Fibroblast of upper back skin (primary cell): ENCODE measurements at regions not wholly inside any gene's neighbourhood (a gene's known extent, or its start where the extent isn't known, plus 50 kb on each side); places are given as distances from the start of the nearest gene placed in this dataset.

Experiments used
- DNase-seq: peaks from one replicate; pipeline ENCODE4 v3.0.0-alpha.2; 2013

DNA sequence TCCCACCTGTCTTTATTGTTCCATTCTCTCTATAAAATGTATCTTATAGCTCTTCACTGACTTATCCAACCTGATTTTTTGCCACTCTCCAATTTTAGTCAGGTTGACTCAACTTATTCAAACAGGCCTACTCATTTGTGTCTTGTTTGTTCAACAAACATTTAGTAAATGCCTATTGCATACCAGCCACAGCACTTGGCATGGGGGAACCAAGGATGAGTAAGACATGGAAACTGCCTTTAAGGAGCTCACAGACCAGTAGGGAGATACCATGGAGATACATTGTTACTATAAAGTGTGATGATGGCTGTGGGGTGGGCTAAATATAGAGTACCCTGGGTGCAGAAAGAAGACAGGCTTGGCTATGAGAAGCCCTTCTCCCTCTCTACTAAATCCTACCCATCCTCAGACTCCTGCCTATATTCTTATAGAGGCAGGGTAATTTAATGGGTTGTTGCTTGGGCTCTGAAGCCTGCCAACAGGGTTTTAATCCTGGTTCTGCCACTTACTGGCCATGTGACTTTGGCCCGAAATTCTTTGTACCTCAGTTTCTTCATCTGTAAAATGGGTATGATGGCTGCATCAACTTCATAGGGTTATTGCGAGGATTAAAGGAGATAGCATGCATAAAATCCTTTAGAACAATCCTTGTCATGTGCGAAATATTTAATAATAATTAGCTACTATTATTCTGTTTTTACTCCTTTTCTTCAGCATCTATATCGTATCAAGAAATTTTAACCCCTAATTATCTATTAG is 348.5 kb upstream of the UMPS start:
- no peak for DNase-seq

DNA sequence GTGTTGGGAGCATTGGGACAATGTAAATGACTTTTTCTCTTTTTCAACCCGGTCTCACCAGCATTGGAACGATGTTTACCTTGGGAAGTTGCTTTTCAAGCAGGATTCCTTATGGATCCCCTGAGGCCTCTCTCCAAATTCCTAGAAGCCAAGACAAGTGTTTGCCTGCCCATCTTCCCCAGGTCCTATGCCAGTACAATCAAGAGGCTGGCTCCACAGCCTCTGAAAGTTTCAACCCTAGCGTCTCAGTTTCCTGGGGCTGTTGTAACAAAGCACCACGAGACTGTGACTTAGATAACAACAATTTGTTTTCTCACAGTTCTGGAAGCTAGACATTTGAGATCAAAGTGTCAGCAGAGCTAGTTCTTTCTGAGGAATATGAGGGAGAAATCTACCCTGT is 347.2 kb upstream of the UMPS start:
- no peak for DNase-seq

DNA sequence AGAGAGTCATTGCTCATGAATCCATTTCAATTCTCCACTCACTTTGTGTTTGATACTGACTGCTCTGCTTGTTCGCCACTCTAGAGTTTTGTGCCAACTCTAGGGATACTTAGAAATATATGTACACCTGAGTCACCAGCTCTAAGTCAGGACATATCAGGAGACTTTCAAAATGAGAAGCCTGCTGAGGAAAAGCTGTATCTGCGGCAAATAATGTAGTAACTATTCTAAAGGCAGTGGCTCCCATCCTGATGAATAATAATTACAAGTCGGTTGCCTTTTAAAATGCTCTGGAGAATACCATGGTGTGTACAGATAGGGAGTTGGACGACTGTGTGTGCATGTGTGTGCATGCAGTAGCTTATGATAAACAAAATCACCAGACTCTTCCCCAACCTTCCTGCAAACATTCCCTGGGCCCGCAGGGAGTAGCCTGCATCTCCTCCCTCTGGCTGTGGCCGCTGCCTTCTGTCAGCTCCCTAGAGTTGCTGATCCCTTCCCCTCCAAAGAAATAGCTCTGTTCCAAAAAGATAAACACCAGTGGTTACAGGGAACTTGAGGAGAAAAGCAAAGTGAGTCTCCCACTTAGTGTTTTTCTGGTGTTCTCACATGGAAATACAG is 346.3 kb upstream of the UMPS start:
- no peak for DNase-seq

DNA sequence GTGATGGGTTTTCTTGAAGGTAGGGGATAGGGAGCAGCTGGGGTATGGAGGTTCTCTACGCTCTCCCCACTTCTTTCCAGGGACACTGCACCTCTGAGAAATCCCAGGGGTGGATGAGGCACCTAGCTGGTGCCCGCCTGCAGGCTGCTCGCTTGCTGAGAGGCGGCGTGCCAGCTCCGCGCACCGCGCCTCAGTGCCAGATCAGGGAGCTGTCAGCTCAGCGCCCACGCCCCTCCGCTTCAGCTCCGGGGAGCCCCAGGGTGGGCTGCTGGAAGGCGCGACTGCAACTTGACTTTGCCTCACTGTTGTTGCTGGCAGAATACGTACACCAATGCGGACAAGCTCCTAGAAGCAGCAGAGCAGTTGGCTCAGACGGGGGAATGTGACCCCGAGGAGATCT is 345.7 kb upstream of the UMPS start:
- no peak for DNase-seq

DNA sequence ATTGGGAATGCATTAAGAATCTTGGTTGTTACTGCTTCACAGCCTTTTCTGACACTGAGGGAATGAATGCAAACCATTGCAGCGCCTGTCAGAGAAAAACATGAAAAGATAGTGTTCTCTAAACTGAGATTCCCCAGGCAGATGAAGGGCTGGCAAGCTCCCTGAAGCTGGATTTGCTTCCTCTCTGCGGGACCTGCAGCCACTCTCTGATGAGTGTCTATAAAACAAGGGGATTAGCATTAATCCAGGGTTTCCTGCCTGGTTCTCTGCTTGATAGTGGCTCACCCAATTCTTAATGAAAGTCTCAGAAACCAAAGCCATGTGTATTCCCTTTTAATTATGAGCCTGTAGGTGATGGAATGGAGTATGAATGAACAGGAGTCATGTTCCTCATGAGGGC is 344.3 kb upstream of the UMPS start:
- no peak for DNase-seq

DNA sequence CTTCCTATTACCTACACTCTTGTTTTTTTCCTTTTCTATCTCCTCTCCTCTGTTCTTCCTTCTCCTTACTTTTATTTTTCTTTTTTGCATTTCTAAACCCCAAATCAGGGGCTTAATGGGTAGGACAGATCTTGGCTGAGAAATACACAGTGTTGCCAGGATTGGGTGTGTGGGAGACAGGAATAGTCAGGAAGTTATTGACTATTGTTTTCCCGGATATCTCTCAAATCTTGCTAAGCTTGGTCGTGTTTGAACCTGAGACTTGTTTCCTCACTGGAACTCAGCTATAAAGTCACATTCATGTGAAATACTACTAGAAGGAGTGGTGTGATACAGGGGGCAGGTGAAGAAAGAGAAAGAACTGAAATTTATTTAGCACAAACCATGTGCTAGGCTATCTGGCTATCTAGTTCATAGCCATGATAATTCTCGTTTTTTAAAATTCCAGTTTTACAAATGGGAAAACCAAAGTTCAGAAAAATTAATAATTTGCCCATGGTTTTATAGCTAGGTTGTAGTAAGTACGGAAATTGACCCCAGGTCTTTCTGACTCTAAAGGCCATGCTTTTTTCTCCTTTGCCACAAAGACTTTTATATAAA is 343.2 kb upstream of the UMPS start:
- no peak for DNase-seq

GRCh38 chr3:124391774-124392173 is 338.5 kb upstream of the UMPS start:
- no peak for DNase-seq

GRCh38 chr3:124393340-124393739 is 336.9 kb upstream of the UMPS start:
- no peak for DNase-seq

DNA sequence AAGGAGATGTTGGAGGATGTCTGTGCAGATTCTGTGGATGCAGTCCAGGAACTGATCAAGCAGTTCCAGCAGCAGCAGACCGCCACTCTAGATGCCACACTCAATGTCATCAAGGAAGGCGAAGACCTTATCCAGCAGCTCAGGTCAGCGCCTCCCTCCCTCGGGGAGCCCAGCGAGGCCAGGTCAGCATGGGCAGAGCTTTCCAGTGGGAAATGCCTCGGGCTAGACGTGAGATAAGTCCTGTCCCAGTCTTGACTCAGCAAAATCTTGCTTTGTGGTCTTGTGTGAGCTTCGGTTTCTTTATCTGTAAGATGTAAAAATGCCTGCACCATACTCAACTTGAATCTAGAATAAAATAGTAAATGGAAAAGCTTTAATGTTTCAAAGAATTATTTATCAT is 335.1 kb upstream of the UMPS start:
- no peak for DNase-seq

DNA sequence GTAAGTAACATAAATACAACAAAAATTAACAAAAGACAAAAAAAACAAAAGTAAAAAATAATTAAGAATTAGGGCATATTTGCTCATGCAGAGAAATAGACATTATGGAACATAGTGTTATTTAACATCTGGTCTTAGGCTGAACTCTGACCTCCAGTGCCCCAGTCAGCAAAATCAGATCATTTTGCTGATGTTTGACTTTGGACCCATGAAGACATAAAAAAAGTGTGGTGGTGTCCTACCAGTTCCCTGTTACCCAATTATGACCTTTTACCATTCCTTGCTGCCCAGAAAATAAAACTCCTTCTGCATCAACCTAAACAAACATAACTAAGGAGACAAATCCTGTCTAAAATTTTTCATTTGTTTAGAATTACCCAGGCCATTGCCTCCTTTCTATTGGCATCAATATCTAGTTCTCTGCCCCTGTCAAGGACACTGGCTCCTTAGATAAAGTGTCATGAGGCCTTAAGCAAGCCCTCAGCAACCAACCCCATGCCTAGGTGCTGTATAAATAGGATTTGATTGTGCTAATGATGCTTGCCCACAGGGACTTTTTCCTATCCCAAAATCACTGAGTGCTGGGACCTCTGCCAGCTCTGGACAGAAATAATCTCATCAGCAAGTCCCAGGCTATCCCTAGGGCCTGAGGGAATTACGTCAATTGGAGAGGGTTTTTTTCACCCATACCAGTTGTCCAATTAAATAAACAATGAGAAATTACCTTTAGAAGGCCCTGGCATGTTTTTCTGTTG is 334.5 kb upstream of the UMPS start:
- DNase-seq, result no peak

- no peak for DNase-seq
Observed at GRCh38 chr3:124396339-124396950, 333.8 kb upstream of the UMPS start.

GRCh38 chr3:124397088-124397487 is 333.2 kb upstream of the UMPS start:
- DNase-seq, result no peak

DNA sequence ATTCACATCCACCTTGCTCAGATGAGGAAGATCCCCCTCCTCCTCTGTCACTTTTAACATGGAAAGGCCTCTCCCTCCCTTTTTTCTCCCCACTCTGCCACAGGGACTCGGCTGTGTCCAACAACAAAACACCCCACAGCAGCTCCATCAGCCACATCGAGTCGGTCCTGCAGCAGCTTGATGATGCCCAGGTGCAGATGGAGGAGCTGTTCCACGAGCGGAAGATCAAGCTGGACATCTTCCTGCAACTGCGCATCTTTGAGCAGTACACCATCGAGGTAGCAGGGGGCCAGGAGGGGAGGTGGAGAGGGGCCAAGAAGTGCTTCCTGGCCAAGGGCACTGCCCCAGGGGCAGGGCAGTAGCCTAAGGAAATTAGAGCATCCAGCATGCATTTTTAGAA is 331.7 kb upstream of the UMPS start:
- no peak for DNase-seq

- peak; percentile 77 for DNase-seq
Observed at GRCh38 chr3:124401843-124402242, 328.4 kb upstream of the UMPS start.

DNA sequence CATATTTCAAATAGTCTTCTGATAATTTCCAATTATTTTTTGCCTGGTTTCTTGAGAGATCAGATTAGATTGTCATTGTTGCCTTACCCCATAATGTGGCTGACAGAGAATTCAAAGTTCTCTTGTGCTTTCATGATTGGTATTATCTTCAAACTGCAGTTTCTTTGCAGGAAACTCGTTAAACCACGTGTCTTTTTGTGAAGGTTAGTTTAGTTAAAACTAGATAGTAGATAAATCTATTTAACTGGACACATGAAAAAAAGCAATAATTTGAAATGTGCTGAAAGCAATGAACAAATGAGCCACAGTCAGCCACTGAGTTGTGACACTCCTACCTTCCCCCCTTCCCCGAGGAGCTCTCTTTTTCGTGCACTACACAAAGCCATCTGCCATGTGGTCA is 327.5 kb upstream of the UMPS start:
- DNase-seq, result no peak

DNA sequence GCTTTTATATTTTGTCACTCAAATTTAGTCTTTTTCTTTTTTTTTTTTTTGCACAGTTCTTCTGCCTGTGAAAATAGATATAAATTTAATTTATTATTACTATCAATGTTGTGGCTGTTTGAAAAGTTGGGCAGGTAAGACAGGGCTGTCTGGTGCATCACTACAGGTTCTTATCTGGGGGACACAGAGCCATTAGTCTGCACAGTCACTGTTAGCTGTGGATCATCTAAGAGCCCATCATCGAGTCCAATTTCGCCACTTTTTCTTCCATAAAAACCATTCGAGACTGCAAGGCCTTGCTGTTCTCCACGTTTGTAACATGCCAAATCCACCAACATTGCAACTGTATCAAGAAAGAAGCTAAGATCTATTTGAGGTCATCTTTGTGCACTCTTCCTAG is 325.6 kb upstream of the UMPS start:
- no peak for DNase-seq

DNA sequence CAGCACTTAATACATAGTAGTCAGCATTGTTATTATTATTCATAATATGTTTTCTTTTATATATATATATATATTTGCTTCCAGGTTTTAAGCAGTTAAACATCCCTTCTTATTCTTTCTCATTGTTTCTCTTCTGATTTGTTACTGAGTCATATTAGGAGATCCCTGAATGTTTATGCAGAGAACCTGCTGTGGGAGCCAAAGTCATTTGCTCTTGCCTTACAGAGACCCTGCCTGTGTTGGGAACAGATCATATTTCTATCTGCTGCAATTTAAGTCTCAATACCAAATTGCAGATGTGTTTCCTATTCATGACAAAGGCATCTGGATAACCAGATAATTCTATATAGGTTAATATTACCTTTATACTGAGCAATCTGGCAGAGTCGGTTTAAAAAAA is 323.0 kb upstream of the UMPS start:
- peak; percentile 36 for DNase-seq

- DNase-seq, result peak; percentile 73
Observed at GRCh38 chr3:124409650-124410275, 320.5 kb upstream of the UMPS start.

GRCh38 chr3:124410471-124410870 is 319.8 kb upstream of the UMPS start:
- DNase-seq, result no peak

DNA sequence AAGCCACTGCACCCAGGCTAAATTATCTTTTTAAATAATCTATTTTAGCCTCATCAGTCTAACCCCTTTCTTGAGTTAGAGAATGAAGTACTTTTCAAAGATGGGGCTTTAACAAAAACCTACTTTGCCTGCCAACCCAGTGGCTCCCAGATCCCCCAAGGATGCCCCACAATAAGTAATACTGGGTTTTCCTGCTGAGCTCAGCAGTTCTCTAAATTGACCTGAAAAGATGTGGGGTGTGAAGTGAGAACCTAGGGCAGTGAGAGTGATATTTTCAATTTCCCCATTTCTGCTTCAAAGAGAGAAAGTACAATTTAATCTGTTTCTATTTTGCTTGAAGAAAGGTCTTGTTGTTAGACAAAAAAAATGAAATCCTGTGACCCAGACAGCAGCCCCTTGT is 318.5 kb upstream of the UMPS start:
- no peak for DNase-seq

DNA sequence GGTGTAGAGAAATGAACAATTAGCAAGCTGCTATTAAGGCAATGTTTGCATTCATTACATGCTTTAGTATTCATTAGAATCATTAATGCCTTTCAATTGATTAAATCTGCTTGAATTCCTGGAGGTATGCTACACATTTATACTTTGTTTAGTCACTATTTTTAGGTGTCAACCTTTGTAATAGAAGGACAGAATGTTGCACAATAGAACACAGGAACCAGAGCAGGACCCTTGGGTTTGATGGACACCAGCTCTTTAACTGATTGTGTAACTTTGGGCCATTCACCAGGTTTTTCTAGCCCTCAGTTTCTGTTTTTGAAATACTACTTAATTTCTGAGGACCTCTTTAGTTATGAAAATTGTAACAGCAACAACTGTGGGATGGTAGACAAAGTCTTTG is 317.6 kb upstream of the UMPS start:
- no peak for DNase-seq

- DNase-seq, result no peak
Observed at GRCh38 chr3:124413393-124413792, 316.9 kb upstream of the UMPS start.
